Esophagus muscularis mucosa (tissue), 4 donors: ENCODE measurements at regions not wholly inside any gene's neighbourhood (a gene's known extent, or its start where the extent isn't known, plus 50 kb on each side); places are given as distances from the start of the nearest gene placed in this dataset.

Experiments used
- DNase-seq: peaks from one replicate; pipeline ENCODE4 v3.0.0-alpha.2; 2017; ENCODE audit errors: extremely low spot score
- H3K27ac ChIP-seq, 4 donors: fragments of 200-600 bp; sonication (generic); replicated peaks in 1 of 4; 1 replicate in 3 of 4; 2 replicates in 1 of 4; pipeline ENCODE4 v1.5.1; 2016 to 2019; ENCODE audit warnings: mild to moderate bottlenecking in 1 of 4
- H3K27me3 ChIP-seq, 4 donors: fragments of 200-600 bp; sonication (generic); one replicate each; pipeline versions ENCODE4 v1.5.1 to v1.6.0; 2016 to 2019
- H3K36me3 ChIP-seq, 4 donors: fragments of 200-600 bp; sonication (generic); one replicate each; pipeline ENCODE4 v1.5.1; 2016 to 2019
- H3K4me1 ChIP-seq, 4 donors: fragments of 200-600 bp; sonication (generic); one replicate each; pipeline ENCODE4 v1.5.1; 2016 to 2019
- H3K4me3 ChIP-seq, 4 donors: fragments of 200-600 bp; sonication (generic); 1 replicate in 2 of 4; 2 replicates in 2 of 4; pipeline ENCODE4 v1.5.1; 2016 to 2019; ENCODE audit warnings: mild to moderate bottlenecking in 4 of 4, moderate library complexity in 1 of 4
- H3K9me3 ChIP-seq, 4 donors: fragments of 200-600 bp; sonication (generic); 1 replicate in 3 of 4; 2 replicates in 1 of 4; pipeline ENCODE4 v1.5.1; 2016 to 2019
- EP300 ChIP-seq: sonication (generic); formaldehyde crosslinking; IDR thresholded peaks from one replicate; pipeline ENCODE4 v1.6.1; 2017; ENCODE audit warnings: antibody characterized with exemption
- POLR2A ChIP-seq: fragments of 450-650 bp; IDR thresholded peaks from one replicate; pipeline ENCODE4 v1.6.1; 2017; ENCODE audit warnings: antibody characterized with exemption, moderate library complexity, mild to moderate bottlenecking, low read depth
- POLR2AphosphoS5 ChIP-seq, 2 donors: sonication (generic); formaldehyde crosslinking; IDR thresholded peaks; one replicate each; pipeline ENCODE4 v1.6.1; 2017; ENCODE audit warnings: antibody characterized with exemption in 2 of 2
- WGBS: methylation state at CpG from one replicate; pipeline ENCODE4 v1.1.5; 2018; 5-methylcytosine and 5-hydroxymethylcytosine counted together
- intact Hi-C: fragments of 100-400 bp; cut with DNase I; formaldehyde crosslinking; loops from one replicate; pipeline ENCODE4 v1.15.1; 2023
- TF ChIP-seq, protein P1 (sequence below), 3 experiments: fragments of 200-600 bp in 2 of 3; fragments of 450-650 bp in 1 of 3; sonication (generic) in 2 of 3; IDR thresholded peaks; one replicate each; pipeline ENCODE4 v1.5.1; 2017 to 2019; ENCODE audit warnings: antibody characterized with exemption in 3 of 3, mild to moderate bottlenecking in 2 of 3, moderate library complexity in 1 of 3

DNA sequence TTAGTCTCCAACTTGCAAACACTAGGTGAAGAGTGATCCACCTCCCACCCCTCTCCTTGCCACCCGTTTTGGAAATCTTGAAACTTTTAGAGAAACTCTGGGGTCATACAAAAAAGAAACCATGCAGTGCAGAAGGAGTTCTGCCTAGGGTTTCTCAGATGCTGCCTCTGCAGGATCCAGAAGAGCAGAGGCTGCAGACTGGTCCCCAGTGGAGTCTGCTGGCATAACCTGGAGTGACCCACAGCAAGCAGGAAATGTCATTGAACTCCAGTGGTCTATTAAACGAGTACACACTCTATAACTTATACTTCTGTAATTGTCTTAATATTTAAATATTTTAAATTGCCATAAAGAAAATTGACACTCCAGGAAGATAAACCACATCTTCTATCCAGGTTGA, 280.7 kb upstream of the NT5E start:
- Histone ChIP-seq H3K27ac (no peak overlapping the region), H3K4me3 (no peak overlapping the region), H3K4me1 (no peaks in the 10 kb centered on the region), H3K36me3 (no peaks in the 10 kb centered on the region), H3K27me3 (no peaks in the 10 kb centered on the region), H3K9me3 (no peaks in the 10 kb centered on the region)
- WGBS: 42% methylated on average over 2 of the region's 2 CpGs
- TF ChIP-seq POLR2A: no peak
- TF ChIP-seq POLR2AphosphoS5 (IDR thresholded peaks at IDR 0.05): no peak
- no peak for TF ChIP-seq EP300
- TF ChIP-seq, protein P1, sequence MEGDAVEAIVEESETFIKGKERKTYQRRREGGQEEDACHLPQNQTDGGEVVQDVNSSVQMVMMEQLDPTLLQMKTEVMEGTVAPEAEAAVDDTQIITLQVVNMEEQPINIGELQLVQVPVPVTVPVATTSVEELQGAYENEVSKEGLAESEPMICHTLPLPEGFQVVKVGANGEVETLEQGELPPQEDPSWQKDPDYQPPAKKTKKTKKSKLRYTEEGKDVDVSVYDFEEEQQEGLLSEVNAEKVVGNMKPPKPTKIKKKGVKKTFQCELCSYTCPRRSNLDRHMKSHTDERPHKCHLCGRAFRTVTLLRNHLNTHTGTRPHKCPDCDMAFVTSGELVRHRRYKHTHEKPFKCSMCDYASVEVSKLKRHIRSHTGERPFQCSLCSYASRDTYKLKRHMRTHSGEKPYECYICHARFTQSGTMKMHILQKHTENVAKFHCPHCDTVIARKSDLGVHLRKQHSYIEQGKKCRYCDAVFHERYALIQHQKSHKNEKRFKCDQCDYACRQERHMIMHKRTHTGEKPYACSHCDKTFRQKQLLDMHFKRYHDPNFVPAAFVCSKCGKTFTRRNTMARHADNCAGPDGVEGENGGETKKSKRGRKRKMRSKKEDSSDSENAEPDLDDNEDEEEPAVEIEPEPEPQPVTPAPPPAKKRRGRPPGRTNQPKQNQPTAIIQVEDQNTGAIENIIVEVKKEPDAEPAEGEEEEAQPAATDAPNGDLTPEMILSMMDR (IDR thresholded peaks at IDR 0.05): no peak
- intact Hi-C loops: no loop called here
- no peak for DNase-seq

DNA sequence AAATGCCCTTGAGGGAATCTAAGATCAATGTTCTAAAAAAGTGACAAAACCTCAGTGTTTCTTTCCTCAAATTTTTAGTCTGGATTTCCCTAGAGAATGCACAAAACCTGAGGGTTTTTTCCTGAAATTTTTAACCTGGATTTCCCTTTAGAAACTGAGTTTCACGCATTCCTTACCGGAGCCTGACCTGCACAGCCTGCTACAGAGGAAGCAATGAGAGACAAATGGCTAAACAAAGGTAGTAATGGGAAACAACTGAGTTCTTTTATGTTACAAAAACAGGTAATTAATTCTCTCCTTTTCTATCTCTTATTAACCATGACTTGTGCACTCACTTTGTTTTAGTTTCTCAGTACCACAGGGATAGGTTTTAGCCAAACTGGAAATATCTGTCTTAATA, 281.7 kb upstream of the NT5E start:
- Histone ChIP-seq H3K27me3 (no peaks in the 10 kb centered on the region), H3K27ac (no peak overlapping the region), H3K4me3 (no peak overlapping the region), H3K36me3 (no peaks in the 10 kb centered on the region), H3K9me3 (no peaks in the 10 kb centered on the region), H3K4me1 (no peaks in the 10 kb centered on the region)
- TF ChIP-seq EP300 (no peak), POLR2AphosphoS5 (IDR thresholded peaks at IDR 0.05) (no peak), POLR2A (no peak)
- TF ChIP-seq, protein P1 (IDR thresholded peaks at IDR 0.05): no peak
- WGBS: 90% methylated on average over 2 of the region's 2 CpGs
- no peak for DNase-seq
- intact Hi-C loops: no loop called here

DNA sequence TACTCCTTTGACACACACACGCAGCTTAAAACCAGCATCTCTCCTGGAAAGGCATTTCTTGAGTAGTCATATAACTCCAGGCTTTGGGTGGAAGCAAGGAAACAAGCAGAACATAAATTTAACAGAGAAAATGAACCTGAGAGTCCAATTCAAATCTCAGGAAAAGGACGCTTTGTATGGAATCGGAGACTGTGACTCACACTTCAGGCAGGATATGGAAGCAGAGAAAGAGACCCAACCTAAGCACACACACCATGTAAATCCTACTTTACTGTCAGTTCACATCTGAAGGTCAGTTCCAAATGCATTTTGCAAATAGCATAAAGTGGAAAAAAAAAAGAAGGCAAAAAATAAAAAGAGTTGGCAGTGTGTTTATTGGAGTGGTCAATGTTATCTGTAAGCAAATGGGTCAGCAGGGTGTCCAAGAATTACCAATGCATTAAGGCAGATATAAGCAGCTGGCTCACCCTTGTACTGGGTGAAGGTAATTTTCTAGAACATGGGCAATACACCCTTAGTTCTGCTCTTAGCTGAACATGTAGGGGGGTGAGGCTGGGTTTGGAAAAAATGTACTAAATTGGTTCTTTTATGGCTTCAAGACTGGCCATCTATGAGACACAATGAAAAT, 283.7 kb upstream of the NT5E start:
- H3K4me1 ChIP-seq: no peaks in the 10 kb centered on the region
- TF ChIP-seq EP300: no peak
- no peak for TF ChIP-seq POLR2AphosphoS5 (IDR thresholded peaks at IDR 0.05)
- TF ChIP-seq, protein P1 (IDR thresholded peaks at IDR 0.05): no peak
- no peak for TF ChIP-seq POLR2A
- WGBS: 94% methylated on average over 3 of the region's 3 CpGs
- no peaks in the 10 kb centered on the region for H3K36me3 ChIP-seq
- H3K27me3 ChIP-seq: no peaks in the 10 kb centered on the region
- no peak overlapping the region for H3K4me3 ChIP-seq
- DNase-seq: no peak
- no peak overlapping the region for H3K27ac ChIP-seq
- no peaks in the 10 kb centered on the region for H3K9me3 ChIP-seq
- intact Hi-C loops: no loop called here

DNA sequence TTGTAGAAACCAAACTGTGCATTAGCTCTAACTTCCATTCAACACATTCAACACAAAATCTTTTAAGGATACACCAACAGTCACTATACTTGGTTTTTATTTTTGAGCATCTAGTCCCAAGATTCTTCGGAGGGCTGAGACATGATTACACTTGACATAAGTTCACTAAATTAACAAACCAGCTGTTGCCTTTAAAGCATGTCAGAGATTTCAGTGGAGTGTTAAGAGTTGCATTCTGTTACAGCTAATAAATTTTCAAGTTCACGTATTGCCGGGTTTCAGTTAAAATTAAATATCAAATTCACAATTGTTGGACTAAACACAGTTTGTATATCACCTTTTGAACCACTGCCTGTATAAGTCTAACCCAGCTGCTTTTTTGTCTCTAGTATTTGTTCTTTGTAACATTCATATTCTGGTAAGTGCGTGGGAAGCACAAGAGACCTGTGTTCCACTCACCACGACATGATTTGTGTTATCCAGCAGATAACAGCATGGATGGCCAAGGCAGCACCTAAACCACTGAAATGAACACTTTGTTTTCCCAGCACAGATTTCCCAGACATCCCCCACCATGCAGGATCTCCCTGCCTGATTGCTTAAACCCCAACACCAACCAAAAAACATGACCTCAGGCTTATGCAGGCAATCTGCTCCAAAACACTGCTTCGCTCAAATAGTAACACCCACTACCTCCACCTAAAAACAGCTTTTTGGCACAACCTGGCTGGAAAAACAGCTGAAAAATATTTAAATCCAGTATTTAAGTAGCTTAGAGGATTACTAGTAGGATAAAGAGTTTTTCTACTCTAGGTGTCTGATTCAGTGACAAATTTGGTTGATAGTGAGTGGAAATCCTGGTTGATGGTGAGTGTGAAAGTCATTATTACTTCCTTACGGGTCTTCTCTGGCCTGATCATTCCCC, 286.5 kb upstream of the NT5E start:
- Histone ChIP-seq H3K27me3 (no peaks in the 10 kb centered on the region), H3K9me3 (no peaks in the 10 kb centered on the region), H3K36me3 (no peaks in the 10 kb centered on the region), H3K27ac (no peak overlapping the region), H3K4me3 (no peak overlapping the region), H3K4me1 (no peaks in the 10 kb centered on the region)
- WGBS: 63% methylated on average over 7 of the region's 7 CpGs
- intact Hi-C loops: no loop called here
- no peak for DNase-seq
- TF ChIP-seq, protein P1 (IDR thresholded peaks at IDR 0.05): no peak
- no peak for TF ChIP-seq POLR2AphosphoS5 (IDR thresholded peaks at IDR 0.05)
- no peak for TF ChIP-seq EP300
- TF ChIP-seq POLR2A: no peak
